ENCODE measurements at regions not wholly inside any gene's neighbourhood (a gene's known extent, or its start where the extent isn't known, plus 50 kb on each side); places are given as distances from the start of the nearest gene placed in this dataset.

- TF ChIP-seq, protein P1, sequence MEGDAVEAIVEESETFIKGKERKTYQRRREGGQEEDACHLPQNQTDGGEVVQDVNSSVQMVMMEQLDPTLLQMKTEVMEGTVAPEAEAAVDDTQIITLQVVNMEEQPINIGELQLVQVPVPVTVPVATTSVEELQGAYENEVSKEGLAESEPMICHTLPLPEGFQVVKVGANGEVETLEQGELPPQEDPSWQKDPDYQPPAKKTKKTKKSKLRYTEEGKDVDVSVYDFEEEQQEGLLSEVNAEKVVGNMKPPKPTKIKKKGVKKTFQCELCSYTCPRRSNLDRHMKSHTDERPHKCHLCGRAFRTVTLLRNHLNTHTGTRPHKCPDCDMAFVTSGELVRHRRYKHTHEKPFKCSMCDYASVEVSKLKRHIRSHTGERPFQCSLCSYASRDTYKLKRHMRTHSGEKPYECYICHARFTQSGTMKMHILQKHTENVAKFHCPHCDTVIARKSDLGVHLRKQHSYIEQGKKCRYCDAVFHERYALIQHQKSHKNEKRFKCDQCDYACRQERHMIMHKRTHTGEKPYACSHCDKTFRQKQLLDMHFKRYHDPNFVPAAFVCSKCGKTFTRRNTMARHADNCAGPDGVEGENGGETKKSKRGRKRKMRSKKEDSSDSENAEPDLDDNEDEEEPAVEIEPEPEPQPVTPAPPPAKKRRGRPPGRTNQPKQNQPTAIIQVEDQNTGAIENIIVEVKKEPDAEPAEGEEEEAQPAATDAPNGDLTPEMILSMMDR (IDR thresholded peaks at IDR 0.05) = no peak
- no peak for TF ChIP-seq POLR2AphosphoS5 (IDR thresholded peaks at IDR 0.05)
Measured at GRCh38 chr12:111296906-111297463, 71.9 kb downstream of the PHETA1 start.

All from breast epithelium (tissue), 3 donors.